ENCODE measurements at regions not wholly inside any gene's neighbourhood (a gene's known extent, or its start where the extent isn't known, plus 50 kb on each side); places are given as distances from the start of the nearest gene placed in this dataset.
"Not testable (repeated sequence)": the region's sequence is repeated elsewhere in the genome, so short reads cannot be mapped to it uniquely, and the experiment has no call there.

GRCh38 chr3:137463131-137463530 is 301.0 kb upstream of the SOX14 start:
- DNase-seq: no peak

- no peak for DNase-seq
Measured at GRCh38 chr3:137464341-137464740, 299.8 kb upstream of the SOX14 start.

GRCh38 chr3:137468446-137468845 is 295.7 kb upstream of the SOX14 start:
- no peak for DNase-seq

GRCh38 chr3:137469263-137469662 is 294.9 kb upstream of the SOX14 start:
- DNase-seq: no peak

GRCh38 chr3:137471130-137471529 is 293.0 kb upstream of the SOX14 start:
- no peak for DNase-seq

GRCh38 chr3:137471558-137472204 is 292.4 kb upstream of the SOX14 start:
- no peak for DNase-seq

GRCh38 chr3:137477614-137478013 is 286.5 kb upstream of the SOX14 start:
- no peak for DNase-seq

GRCh38 chr3:137509354-137510045 is 254.6 kb upstream of the SOX14 start:
- DNase-seq: no peak

GRCh38 chr3:137511655-137512054 is 252.5 kb upstream of the SOX14 start:
- DNase-seq: no peak

- no peak for DNase-seq
Measured at GRCh38 chr3:137514853-137515252, 249.3 kb upstream of the SOX14 start.

- no peak for DNase-seq
Measured at GRCh38 chr3:137519602-137520001, 244.5 kb upstream of the SOX14 start.

- no peak for DNase-seq
Measured at GRCh38 chr3:137524751-137525150, 239.4 kb upstream of the SOX14 start.

GRCh38 chr3:137525471-137525870 is 238.6 kb upstream of the SOX14 start:
- DNase-seq: no peak

GRCh38 chr3:137542049-137542448 is 222.1 kb upstream of the SOX14 start:
- DNase-seq: no peak

- DNase-seq: no peak
Measured at GRCh38 chr3:137554242-137554641, 209.9 kb upstream of the SOX14 start.

GRCh38 chr3:137568880-137569279 is 195.2 kb upstream of the SOX14 start:
- no peak for DNase-seq

GRCh38 chr3:137572931-137573330 is 191.2 kb upstream of the SOX14 start:
- DNase-seq: no peak

- DNase-seq: no peak
Measured at GRCh38 chr3:137582484-137582883, 181.6 kb upstream of the SOX14 start.

- DNase-seq: no peak
Measured at GRCh38 chr3:137583256-137583655, 180.9 kb upstream of the SOX14 start.

- no peak for DNase-seq
Measured at GRCh38 chr3:137588871-137589270, 175.2 kb upstream of the SOX14 start.

GRCh38 chr3:137595415-137595814 is 168.7 kb upstream of the SOX14 start:
- DNase-seq: not testable (repeated sequence)

- no peak for DNase-seq
Measured at GRCh38 chr3:137610723-137611122, 153.4 kb upstream of the SOX14 start.

- no peak for DNase-seq
Measured at GRCh38 chr3:137612291-137612690, 151.8 kb upstream of the SOX14 start.

- DNase-seq: no peak
Measured at GRCh38 chr3:137615659-137616418, 148.3 kb upstream of the SOX14 start.

Data from suppressor macrophage treated with lipopolysaccharide for 1 hour (primary cell).